Dermis microvascular lymphatic vessel endothelial cell (primary cell): ENCODE measurements at regions not wholly inside any gene's neighbourhood (a gene's known extent, or its start where the extent isn't known, plus 50 kb on each side); places are given as distances from the start of the nearest gene placed in this dataset.
"Not testable (repeated sequence)": the region's sequence is repeated elsewhere in the genome, so short reads cannot be mapped to it uniquely, and the experiment has no call there.

Experiments
- DNase-seq, 2 donors: peaks; one replicate each; pipeline versions ENCODE4 v3.0.0 to v3.0.0-alpha.2; 2010; ENCODE audit warnings: low read depth in 2 of 2

- no peak for DNase-seq
Measured at GRCh38 chr7:149635561-149636329, 137.6 kb downstream of the ZNF467 start.

GRCh38 chr7:149633976-149634945, 136.7 kb upstream of the ZNF746 start:
- DNase-seq: no peak

GRCh38 chr7:149628361-149629149, 130.9 kb upstream of the ZNF746 start:
- not testable (repeated sequence) for DNase-seq

GRCh38 chr7:149627911-149628310, 130.3 kb upstream of the ZNF746 start:
- no peak for DNase-seq

GRCh38 chr7:149626972-149627371, 129.4 kb upstream of the ZNF746 start:
- no peak for DNase-seq

GRCh38 chr7:149625947-149626392, 128.4 kb upstream of the ZNF746 start:
- no peak for DNase-seq

GRCh38 chr7:149625340-149625946, 127.8 kb upstream of the ZNF746 start:
- DNase-seq: peak in 1 of 2 donors; percentile 70

- peak; percentile 61 to 93 for DNase-seq
Measured at GRCh38 chr7:149624419-149625339, 127.1 kb upstream of the ZNF746 start.

GRCh38 chr7:149624006-149624405, 126.4 kb upstream of the ZNF746 start:
- peak in 1 of 2 donors; percentile 60 for DNase-seq

- DNase-seq: peak in 1 of 2 donors; percentile 65
Measured at GRCh38 chr7:149623262-149623997, 125.8 kb upstream of the ZNF746 start.

- DNase-seq: no peak
Measured at GRCh38 chr7:149622444-149623210, 125.0 kb upstream of the ZNF746 start.

GRCh38 chr7:149621776-149622175, 124.2 kb upstream of the ZNF746 start:
- DNase-seq: no peak

GRCh38 chr7:149620961-149621360, 123.4 kb upstream of the ZNF746 start:
- DNase-seq: no peak

- no peak for DNase-seq
Measured at GRCh38 chr7:149616898-149617297, 119.3 kb upstream of the ZNF746 start.

GRCh38 chr7:149615690-149616270, 118.2 kb upstream of the ZNF746 start:
- DNase-seq: no peak

GRCh38 chr7:149610441-149611011, 112.9 kb upstream of the ZNF746 start:
- no peak for DNase-seq

- DNase-seq: no peak
Measured at GRCh38 chr7:149608168-149608567, 110.6 kb upstream of the ZNF746 start.

GRCh38 chr7:149607683-149608082, 110.1 kb upstream of the ZNF746 start:
- no peak for DNase-seq
